Panc1 (cell line): ENCODE measurements at regions not wholly inside any gene's neighbourhood (a gene's known extent, or its start where the extent isn't known, plus 50 kb on each side); places are given as distances from the start of the nearest gene placed in this dataset.

ENCODE experiments used
- ATAC-seq: fragments of 200-7000 bp; cut with Tn5 transposase; 2 replicates; pipeline ENCODE4 v1.9.1; 2020; ENCODE audit warnings: mild to moderate bottlenecking, moderate library complexity
- BruUV-seq: library from RNA; stranded (reverse); fragments of 400-500 nt; replicated peaks from 2 replicates; lab custom pipeline; 2021; lab: Mats Ljungman, UMichigan
- CTCF ChIA-PET: fragments of 300-600 bp; sonication (Branson Sonifier 250); formaldehyde crosslinking; loops from one replicate; lab custom pipeline; 2022; ENCODE audit warnings: antibody characterized with exemption; lab: Charles Lee
- POLR2A ChIA-PET: fragments of 300-600 bp; sonication (Branson Sonifier 250); formaldehyde crosslinking; loops from one replicate; lab custom pipeline; 2022; ENCODE audit warnings: antibody characterized with exemption; lab: Charles Lee
- DNase-seq: peaks from one replicate; pipeline ENCODE4 v3.0.0-alpha.2; 2010; ENCODE audit warnings: low read depth, low spot score
- H3K27ac ChIP-seq: 2 replicates; pipeline ENCODE4 v1.5.1; 2011; ENCODE audit warnings: mild to moderate bottlenecking, low read length, inconsistent platforms
- H3K27me3 ChIP-seq: fragments of 200-500 bp; sonication (Bioruptor generic); 2 replicates; pipeline ENCODE4 v1.6.0; 2014; ENCODE audit warnings: low read length, inconsistent platforms; ENCODE audit not compliant: control insufficient read depth, insufficient read depth
- H3K36me3 ChIP-seq: fragments of 200-500 bp; sonication (Bioruptor generic); 2 replicates; pipeline ENCODE4 v1.5.1; 2014; ENCODE audit warnings: inconsistent platforms, mild to moderate bottlenecking, low read length, moderate library complexity; ENCODE audit not compliant: control insufficient read depth, insufficient read depth
- H3K4me1 ChIP-seq: 2 replicates; pipeline ENCODE4 v1.5.1; 2011; ENCODE audit warnings: inconsistent platforms, mild to moderate bottlenecking, low read length, moderate library complexity; ENCODE audit not compliant: control insufficient read depth, insufficient read depth
- H3K4me3 ChIP-seq, 2 experiments: 2 replicates each; pipeline ENCODE4 v1.5.1; 2011 to 2012; ENCODE audit warnings: low read depth in 2 of 2, low read length in 2 of 2, mild to moderate bottlenecking in 2 of 2, inconsistent platforms in 1 of 2, moderate library complexity in 1 of 2
- H3K9me3 ChIP-seq: fragments of 200-500 bp; sonication (Bioruptor generic); 2 replicates; pipeline ENCODE4 v1.5.1; 2014; ENCODE audit warnings: low read depth, mild to moderate bottlenecking, inconsistent platforms, low read length, moderate library complexity; ENCODE audit not compliant: control insufficient read depth, insufficient read depth
- CTCF ChIP-seq: fragments of 450-650 bp; IDR thresholded peaks from 2 replicates; pipeline ENCODE4 v1.5.1; 2017; ENCODE audit warnings: mild to moderate bottlenecking
- POLR2AphosphoS5 ChIP-seq: IDR thresholded peaks from 2 replicates; pipeline ENCODE4 v1.6.1; 2012; ENCODE audit warnings: mild to moderate bottlenecking, low read depth, low read length, moderate library complexity
- REST ChIP-seq, 2 experiments: IDR thresholded peaks; 2 replicates each; pipeline ENCODE4 v1.6.1; 2011 to 2012; ENCODE audit warnings: low read depth in 2 of 2, control low read depth in 1 of 2, low read length in 1 of 2, mild to moderate bottlenecking in 1 of 2, moderate library complexity in 1 of 2; ENCODE audit not compliant: insufficient read depth in 1 of 2
- SIN3A ChIP-seq: IDR thresholded peaks from 2 replicates; pipeline ENCODE4 v1.6.1; 2012; ENCODE audit warnings: low read depth, mild to moderate bottlenecking, low read length, moderate library complexity, borderline replicate concordance; ENCODE audit not compliant: insufficient read depth
- TCF7L2 ChIP-seq: IDR thresholded peaks from 2 replicates; pipeline ENCODE4 v1.6.1; 2011; ENCODE audit warnings: mild to moderate bottlenecking, low read depth, low read length, inconsistent platforms
- in situ Hi-C: cut with HindIII; loops from 2 replicates; pipeline ENCODE4 v1.10.0; 2016; ENCODE audit warnings: low sequenced_read_pairs, low pct_unique_long_range_greater_than_20kb
- intact Hi-C: fragments of 100-400 bp; cut with micrococcal nuclease; formaldehyde crosslinking; loops from one replicate; pipeline ENCODE4 v1.10.0; 2022; ENCODE audit not compliant: unreplicated experiment

- no peak for TF ChIP-seq TCF7L2
- no peak for TF ChIP-seq REST (IDR thresholded peaks at IDR 0.05; ENCODE audit: insufficient read depth in 1 of 2, low read depth in 2 of 2, low read length in 1 of 2)
- in situ Hi-C loops, result no loop called here
These were observed 131.8 kb upstream of the PRKCQ start for GRCh38 chr10:6711881-6712280.

GRCh38 chr10:6711408-6711841 is 131.3 kb upstream of the PRKCQ start:
- DNase-seq (no peak), ATAC-seq (no peak)
- Histone ChIP-seq H3K27ac (no peak overlapping the region), H3K4me1 (no peaks in the 10 kb centered on the region), H3K4me3 (no peak overlapping the region), H3K9me3 (no peaks in the 10 kb centered on the region), H3K27me3 (no peaks in the 10 kb centered on the region), H3K36me3 (no peaks in the 10 kb centered on the region)
- in situ Hi-C loops (no loop called here), intact Hi-C loops (no loop called here)
- TF ChIP-seq REST (IDR thresholded peaks at IDR 0.05; ENCODE audit: insufficient read depth in 1 of 2, low read depth in 2 of 2, low read length in 1 of 2) (no peak), TCF7L2 (no peak), CTCF (no peak), SIN3A (no peak), POLR2AphosphoS5 (no peak)
- no TSS peak for BruUV-seq
- ChIA-PET CTCF (no interaction called here), POLR2A (no interaction called here)

More at GRCh38 chr10:6711881-6712280, 131.8 kb upstream of the PRKCQ start:
- ATAC-seq (no peak), DNase-seq (no peak)
- Histone ChIP-seq H3K27me3 (no peaks in the 10 kb centered on the region), H3K36me3 (no peaks in the 10 kb centered on the region), H3K4me3 (no peak overlapping the region), H3K4me1 (no peaks in the 10 kb centered on the region), H3K9me3 (no peaks in the 10 kb centered on the region), H3K27ac (no peak overlapping the region)
- intact Hi-C loops, result no loop called here
- no TSS peak for BruUV-seq
- CTCF ChIA-PET, result no interaction called here
- POLR2A ChIA-PET, result no interaction called here
